NCI-H345 treated with DMSO at 0.1 percent for 48 hours (cell line): ENCODE measurements at regions not wholly inside any gene's neighbourhood (a gene's known extent, or its start where the extent isn't known, plus 50 kb on each side); places are given as distances from the start of the nearest gene placed in this dataset.
"Not testable (repeated sequence)": the region's sequence is repeated elsewhere in the genome, so short reads cannot be mapped to it uniquely, and the experiment has no call there.

Experiments used
- DNase-seq: peaks from one replicate; lab custom pipeline; 2025; ENCODE audit not compliant: unreplicated experiment; lab: John Stamatoyannopoulos, UW

GRCh38 chr13:58324161-58324560 lies 692.6 kb downstream of the PCDH17 start:
- no peak for DNase-seq

DNA sequence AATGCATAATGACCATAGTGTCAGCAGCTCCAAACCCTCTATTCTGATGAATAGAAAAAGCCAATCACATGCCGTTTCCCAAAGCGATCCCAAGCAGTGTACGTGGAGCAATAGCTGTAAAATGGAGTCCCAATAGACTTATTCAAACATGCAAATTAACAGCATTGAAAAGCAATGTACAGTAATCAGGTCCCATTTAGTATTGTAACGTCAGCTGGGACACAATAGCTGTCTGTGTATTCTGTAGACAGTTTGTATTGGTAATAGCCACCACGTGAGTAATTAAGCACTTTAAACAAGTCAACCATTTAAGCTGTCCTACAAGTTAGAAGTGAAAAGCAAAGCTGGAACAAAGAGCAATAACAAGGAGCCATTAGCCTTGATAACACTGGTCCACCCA lies 698.2 kb downstream of the PCDH17 start:
- DNase-seq, result no peak

DNA sequence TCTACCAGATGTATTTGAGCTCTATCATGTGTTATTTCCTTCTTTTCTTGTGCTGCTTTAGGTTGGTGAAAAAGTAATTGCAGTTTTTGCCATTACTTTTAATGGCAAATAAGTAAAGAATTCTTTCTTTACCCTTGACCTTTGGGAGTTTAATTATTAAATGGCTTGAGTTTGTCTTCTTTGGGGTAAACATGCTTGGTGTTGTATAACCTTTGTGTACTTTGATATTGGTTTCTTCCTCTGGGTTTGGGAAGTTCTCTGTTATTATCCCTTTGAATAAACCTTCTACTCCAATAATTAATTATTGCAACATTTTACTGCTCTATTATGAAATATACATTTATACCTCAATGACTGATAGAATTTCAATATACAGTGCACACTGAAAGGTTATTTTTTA lies 709.4 kb downstream of the PCDH17 start:
- no peak for DNase-seq

DNA sequence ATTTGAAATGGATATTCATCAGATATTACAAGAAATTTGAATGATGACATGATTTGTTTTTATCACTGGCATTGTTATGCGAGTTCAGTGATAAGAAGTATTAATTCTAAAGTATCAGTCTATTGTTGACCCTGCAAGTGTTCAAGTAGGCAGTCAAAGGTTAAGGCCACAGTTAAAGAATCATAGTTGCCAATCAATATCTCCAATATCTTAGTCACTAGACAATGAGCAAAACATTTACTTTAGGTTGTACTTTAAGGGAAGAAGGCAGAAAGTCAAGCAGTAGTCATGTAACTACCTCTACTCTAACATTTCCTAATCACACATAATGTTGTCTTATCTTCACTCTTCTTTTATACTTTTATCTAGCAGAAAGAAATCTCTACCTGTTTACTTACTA lies 709.8 kb downstream of the PCDH17 start:
- DNase-seq, result no peak

GRCh38 chr13:58343076-58343475 lies 711.5 kb downstream of the PCDH17 start:
- DNase-seq, result no peak

DNA sequence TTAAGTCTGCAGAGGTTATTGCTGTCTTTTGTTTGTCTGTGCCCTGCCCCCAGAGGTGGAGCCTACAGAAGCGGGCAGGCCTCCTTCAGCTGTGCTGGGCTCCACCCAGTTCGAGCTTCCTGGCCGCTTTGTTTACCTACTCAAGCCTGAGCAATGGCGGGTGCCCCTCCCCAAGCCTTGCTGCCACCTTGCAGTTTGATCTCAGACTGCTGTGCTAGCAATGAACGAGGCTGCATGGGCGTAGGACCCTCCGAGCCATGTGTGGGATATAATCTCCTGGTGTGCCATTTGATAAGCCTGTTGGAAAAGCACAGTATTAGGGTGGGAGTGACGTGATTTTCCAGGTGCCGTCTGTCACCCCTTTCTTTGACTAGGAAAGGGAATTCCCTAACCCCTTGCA lies 720.6 kb downstream of the PCDH17 start:
- DNase-seq, result not testable (repeated sequence)

DNA sequence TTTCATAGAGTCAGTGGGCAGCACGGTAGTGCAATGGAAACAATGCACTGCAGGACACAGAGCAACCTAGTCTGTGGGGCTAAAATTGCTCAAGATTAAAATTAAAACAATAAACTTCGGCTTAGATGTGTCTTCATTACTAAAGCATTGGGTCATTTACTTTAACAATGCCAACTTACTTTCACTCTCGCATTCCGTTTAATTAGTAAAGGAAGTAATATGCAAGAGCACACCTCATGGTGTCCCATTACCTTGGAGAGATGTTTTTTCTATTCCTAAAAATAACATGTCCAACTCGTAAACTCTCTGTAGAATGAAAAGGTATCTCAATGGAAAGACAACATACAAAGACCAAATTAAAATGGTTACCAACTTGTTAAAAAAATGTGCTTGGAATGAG lies 738.4 kb downstream of the PCDH17 start:
- no peak for DNase-seq

DNA sequence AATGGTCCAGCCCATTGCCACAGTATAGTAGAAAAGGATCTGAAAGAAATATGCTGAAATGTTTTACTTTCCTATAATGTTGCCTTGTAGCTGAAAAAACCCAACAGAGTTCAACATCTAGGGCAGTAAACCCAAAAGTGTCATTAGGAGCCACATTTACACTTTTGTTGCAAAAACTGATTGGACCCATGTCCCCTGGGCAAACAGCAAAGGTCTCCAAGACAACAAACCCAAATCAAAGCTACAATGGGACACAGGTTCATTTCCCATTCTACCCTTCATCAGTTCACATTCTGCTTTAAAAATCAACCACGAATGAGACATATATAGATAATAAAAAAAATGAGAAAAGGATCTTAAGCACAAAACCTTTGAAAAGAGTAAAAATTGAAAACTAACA lies 744.8 kb downstream of the PCDH17 start:
- no peak for DNase-seq

- DNase-seq, result no peak
Measured at GRCh38 chr13:58376775-58377174, 745.2 kb downstream of the PCDH17 start.

- DNase-seq, result no peak
Measured at GRCh38 chr13:58379221-58379620, 747.7 kb downstream of the PCDH17 start.

GRCh38 chr13:58385336-58385735 lies 753.8 kb downstream of the PCDH17 start:
- DNase-seq, result not testable (repeated sequence)

GRCh38 chr13:58397596-58398387 lies 766.2 kb downstream of the PCDH17 start:
- DNase-seq, result no peak

DNA sequence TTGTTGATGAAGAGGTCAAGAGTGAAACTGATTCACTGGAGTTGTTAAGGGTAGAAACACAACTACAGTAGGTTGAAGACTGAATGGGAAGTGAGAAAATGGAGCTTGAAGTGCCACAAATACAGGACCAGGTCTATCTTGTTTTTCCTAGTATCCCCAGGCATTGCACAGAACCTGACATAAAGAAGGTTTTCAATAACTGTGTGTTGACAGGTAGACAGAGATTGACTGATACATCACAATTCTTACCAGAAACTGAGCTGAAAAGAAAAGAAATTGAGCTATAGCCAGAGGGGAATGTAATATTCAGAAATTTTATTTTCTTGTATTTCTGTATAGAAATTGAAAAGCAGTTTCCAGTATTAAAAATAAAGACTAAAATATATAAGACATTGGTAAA lies 767.7 kb downstream of the PCDH17 start:
- no peak for DNase-seq

DNA sequence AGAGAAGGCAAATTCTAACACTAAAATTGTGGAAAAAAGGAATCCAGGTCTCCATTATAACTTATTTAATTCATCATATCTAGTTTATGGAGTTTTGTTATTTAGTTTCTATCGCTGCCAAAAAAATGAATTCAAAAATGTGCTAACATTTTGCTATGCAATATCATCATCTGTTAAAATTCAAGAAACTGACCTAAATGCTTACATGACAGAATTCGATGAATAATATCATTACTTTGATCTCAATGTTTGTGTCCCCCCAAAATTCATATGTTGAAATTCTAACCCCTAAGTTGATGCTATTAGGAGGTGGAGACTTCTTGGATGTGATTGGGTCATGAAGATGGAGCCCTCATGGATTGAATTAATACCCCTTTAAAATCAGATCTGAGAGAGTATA lies 775.0 kb downstream of the PCDH17 start:
- DNase-seq, result no peak

DNA sequence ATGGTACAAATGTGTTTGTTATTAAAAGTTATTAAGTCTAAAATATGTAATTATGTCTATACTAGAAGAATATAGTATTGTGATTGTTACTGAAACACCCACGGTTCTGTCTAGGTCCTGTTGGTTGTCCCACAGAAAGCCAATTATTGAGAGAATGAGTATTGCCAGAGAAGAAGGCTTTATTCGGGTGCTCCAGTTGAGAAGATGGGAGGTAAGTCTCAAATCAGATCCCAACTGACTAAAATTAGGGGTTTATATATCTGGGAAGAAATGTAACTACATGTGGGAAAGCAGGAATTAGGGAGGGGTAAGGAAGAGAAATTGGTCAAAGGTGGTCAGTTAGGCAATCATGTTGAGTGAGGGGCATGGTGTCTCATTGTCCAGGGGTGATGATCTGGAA lies 798.4 kb downstream of the PCDH17 start:
- DNase-seq, result no peak

- no peak for DNase-seq
Measured at GRCh38 chr13:58434943-58435342, 803.4 kb downstream of the PCDH17 start.

- no peak for DNase-seq
Measured at GRCh38 chr13:58437427-58437826, 805.9 kb downstream of the PCDH17 start.

DNA sequence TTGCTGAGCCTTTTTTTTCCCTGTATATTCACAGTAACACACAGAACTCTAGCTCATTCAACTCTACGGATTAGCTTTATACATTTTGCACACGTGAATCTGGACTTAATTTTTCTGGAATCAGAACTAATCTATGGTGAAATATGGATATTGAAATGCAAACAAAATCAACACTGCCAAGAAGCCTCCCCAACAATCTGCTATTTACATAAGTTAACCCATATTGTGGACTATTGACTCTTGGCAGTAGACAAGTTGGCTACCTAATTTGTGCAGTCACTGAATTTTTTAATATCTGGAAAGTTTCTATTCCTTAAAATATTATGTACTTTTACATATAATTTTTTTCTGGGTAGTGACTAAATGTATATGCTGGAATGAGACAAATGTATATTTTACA lies 815.4 kb downstream of the PCDH17 start:
- no peak for DNase-seq

- DNase-seq, result no peak
Measured at GRCh38 chr13:58452123-58452623, 820.6 kb downstream of the PCDH17 start.

DNA sequence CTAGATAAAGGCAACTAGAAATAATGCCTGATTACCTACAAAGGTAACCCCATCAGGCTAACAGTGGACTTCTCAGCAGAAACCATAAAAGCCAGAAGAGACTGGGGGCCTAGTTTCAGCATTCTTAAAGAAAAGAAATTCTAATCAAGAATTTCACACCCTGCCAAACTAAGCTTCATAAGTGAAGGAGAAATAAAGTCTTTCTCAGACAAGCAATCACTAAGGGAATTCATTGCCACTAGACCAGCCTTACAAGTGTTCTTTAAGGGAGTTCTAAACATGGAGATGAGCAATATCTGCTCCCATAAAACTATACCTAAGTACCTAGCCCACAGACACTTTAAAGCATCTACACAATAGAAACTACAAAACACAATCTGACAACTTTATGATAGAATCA lies 823.5 kb downstream of the PCDH17 start:
- no peak for DNase-seq

- DNase-seq, result no peak
Measured at GRCh38 chr13:58461217-58461616, 829.7 kb downstream of the PCDH17 start.

DNA sequence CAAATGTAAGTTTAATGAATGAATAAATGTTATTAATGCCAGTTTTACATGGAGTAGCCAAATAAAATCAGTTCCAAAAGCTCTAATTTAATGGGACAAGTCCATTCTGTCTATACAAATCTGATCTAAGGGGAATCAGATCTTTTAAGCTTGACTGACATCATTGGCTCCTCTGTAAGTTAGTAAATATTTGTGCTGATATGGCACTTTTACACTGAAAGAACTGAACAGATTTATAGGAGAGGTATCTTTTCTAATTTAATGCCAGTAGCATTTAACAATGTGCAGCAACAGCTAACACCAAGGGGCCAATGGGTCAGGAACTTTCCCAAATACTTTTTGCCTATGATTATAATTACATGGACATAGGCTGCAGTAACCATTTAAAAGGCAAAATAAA lies 832.3 kb downstream of the PCDH17 start:
- DNase-seq, result no peak

DNA sequence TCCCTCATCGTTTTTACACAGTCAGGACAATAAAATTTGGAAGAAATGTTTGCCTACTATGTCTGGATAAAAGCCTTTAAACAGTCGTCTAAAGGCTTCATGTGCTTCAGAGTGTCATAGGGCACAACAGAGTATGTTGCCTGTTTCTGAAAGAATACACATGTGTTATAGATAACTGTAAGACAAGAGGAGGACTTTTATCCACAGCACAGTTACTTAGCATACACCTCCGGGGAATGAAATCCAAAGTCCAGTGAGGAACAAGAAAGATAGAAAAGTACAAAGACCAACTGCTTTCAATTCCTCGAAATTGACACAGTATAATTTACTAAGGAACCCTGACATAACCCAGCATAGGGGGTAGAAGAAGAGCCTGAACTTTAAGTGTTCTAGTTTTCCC lies 835.6 kb downstream of the PCDH17 start:
- DNase-seq, result no peak
